HG03442 (cell line): ENCODE measurements at regions not wholly inside any gene's neighbourhood (a gene's known extent, or its start where the extent isn't known, plus 50 kb on each side); places are given as distances from the start of the nearest gene placed in this dataset.
"Not testable (repeated sequence)": the region's sequence is repeated elsewhere in the genome, so short reads cannot be mapped to it uniquely, and the experiment has no call there.

Source experiments
- ATAC-seq: cut with Tn5 transposase; IDR thresholded peaks from one replicate; pipeline ENCODE4 v1.9.1; 2021; ENCODE audit warnings: mild to moderate bottlenecking, moderate library complexity; ENCODE audit not compliant: unreplicated experiment

DNA sequence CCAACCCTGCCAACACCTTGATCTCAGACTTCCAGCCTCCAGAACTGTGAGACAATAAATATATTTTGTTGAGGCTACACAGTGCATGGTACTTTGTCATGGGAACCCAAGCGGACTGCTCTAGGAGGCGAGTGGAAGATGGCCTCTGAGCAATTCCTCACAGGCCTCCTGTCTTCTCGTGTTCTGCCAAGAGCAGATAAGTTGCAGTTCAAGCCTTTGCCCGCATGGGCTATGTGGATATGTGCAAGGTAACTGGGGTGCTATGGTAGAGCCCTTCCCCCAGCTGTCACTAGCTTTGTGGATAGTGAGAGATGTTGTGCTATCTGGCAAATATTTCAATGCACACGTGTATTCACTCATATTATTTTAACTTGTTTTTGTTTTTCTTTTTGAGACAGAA is 156.0 kb upstream of the BCOR start:
- ATAC-seq = no peak

DNA sequence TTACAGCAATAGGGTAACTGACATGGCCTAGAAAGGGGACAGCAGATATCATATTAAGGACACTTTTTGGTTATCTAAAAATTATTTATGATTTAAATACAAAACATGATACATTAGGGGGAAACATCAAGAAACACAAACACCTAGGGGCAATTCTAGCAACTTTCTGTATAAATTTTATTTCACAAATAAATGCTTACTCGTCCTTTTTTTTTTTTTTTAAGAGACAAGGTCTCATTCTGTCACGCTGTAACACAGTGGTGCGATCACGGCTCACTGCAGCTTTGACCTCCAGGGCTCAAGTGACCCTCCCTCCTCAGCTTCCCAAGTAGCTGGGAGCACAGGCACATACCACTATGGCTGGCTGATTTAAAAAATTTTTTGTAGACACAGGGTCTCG is 151.8 kb upstream of the BCOR start:
- ATAC-seq = no peak

DNA sequence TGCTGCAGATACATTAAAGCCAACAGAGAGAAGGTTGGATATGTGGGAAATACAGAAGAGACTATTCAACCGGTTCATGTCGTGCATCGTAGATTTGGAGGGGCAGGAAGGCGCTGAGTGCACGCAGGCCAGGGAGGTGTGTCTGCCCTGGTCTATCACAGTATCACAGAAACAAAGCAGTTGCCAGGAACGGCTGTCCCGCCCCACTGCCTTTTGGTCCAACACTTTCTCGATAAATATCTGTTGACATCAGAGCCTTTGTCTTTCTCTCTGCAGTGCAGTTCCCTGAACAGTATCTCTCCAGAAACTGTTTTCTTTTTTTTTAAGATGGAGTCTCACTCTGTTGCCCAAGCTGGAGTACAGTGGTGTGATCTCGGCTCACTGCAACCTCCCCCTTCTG is 151.1 kb upstream of the BCOR start:
- no peak for ATAC-seq

DNA sequence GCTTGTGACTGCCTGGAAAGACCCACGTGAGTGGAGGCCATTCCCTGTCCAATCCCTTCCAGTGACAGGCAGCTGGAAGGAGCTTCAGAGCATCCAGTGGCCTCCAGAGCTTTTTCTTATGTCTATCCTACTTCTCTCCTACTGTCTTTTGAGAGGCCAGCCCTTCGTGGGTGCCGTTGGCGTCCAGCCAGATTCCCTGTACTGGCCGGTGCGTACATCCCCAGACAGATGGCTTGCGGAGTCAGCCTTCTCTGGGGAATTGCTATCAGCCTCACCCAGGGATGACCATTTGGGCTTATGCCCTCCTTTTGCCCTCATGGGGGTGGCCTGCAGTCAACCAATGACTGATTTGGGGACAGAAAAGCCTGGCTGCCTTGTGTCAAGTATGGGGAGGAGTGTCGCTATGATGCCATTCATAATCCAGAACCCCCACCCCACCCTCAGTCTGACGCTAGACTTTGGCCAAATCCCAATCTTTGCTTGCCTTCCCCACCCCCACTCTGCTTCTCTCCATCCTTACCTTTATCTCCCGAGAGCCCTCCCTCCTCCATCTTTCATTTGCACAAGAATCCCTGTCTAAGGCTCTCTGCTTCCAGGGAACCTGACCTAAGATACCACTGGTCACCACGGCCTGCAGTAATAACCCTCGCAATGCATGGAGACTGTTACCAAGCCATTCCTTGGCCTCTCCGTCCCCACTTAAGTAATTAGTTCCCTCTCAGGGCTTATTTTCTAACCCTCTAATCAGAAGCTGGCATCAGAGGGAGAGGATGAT is 150.3 kb upstream of the BCOR start:
- ATAC-seq = no peak

DNA sequence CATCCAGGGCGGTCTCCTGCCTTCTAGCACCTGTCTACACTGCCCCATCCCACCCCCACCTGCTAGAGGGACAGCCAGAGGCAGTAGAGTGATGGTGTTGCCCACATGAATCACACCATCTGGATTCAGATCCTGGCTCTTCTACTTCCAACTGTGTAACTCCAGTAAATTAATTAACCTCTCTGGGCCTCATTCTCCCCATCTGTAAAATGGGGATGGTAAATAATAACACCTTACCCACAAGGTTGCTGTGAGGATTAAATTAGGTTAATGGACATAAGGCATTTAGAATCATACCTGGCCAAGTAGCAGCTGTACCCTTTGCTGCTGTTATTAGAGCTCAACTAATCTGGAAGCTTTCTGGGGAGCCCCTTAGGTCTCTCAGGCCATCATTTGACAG is 149.6 kb upstream of the BCOR start:
- no peak for ATAC-seq

DNA sequence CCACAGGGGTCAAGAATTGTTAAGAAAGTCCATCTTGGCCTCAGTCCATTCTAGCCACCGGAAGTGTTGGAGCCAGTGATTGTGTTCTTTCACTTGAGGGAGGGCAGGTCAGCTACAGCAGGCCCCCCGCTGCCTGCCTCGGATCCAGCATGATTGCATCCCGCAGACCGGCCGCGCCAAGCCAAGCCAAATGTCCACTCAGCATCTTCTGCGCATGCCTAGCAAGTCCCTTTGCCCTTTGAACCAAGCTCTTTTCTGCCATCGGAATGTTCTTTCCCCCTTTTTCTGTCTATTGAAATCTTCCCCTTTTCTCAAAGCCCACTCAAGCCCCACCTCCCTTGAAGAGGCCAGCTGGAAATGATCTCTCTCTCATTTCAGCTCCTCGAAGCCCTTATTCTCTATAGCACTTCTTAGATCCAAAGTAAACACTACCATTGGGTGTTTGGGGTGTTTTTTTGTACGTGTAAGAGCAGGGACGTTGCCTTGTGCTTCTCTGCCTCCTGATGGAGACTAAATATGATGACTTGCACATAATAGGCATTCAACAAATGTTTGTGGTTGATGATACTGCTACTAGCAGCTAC is 147.8 kb upstream of the BCOR start:
- no peak for ATAC-seq

DNA sequence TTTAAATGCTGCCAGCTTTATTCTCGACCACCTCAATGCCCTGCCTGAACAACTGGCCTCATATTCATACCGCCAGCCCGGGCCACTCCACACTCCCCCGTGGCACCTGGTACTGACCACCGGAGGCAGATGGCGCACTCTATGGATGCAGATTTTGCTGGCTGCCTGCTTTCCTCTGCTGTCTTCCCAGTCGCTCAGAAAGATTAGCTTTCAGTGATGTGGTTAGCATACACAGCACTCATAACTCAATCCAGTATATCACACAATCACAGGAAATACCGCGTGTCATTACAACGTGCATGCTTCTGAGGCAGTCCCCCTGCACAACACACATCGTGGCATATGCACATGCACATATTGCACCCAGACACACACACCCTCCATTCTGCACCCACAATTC is 147.2 kb upstream of the BCOR start:
- ATAC-seq = no peak

DNA sequence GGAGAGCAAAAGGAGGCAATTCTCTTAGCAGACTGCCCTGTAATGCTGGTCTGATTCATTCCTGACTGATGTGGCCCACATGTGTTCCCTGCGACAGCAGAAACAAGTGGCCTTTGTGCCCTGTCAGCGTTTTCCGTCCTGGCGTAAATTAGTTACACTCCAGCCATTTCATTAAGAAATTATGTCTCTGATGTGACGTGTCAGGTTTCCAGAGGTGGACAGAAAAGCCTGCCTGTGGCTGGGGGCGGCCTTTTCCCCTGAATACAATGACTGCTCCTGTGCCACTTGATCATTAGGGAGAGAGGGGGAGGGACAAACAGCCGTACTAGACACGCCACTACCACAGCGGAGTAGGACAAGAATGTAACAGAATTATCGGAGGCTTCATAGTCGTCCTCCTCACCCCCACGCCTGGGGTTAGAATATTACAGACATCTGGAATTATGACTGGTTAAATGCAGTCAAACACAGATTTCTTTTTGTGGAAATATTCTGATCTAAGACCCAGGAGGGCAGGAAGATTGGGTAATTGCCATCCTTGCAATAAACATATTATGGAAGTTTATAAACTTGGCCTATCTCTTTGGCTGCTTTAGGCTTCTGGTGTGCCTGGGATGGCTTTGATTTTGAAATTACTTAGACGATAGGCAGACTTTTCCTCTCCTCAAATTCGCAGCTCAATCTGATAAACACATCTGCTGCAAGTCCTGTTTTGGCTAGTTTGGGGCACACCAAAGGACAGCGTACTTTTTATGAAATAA is 146.2 kb upstream of the BCOR start:
- no peak for ATAC-seq

DNA sequence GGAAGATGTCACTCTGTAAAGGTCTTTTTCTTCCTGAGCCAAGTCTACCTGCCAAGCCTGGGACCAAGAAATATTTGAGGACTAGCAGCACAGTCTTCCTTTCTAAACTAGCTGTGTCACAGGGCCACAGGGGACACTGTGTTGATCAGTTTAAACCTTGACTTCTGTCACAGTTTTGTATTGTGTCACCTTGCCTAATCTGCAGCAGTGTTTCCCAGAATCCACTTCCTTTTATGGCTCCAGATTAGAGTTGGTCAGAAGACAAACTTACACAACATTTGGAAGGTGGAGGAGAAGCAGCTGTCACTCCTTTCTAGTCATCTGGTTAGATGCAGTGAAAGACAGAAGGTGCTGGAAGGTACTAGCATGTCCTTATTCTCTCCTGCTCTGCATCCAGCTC is 143.1 kb upstream of the BCOR start:
- no peak for ATAC-seq

DNA sequence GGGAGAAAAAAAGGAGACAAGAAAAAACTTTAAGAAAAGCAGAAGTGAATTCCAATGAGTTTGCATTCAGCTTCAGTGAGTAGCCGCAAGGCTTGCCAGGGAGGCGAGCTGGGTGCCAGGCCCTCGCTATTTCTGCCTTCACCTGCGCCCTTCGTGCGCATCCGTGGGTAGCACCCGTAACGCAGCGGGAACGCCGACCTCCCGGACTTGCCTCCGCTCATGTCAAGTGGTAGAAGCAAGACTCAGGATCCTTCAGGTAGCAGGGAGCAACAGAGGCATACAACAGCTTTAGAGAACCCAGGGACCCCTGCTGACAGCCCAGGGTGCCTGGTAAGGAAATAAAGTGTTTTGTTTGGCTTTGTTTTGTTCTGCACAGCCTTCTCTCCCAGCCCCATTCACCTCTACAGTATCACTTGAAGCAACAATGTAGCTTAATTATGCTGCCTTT is 140.0 kb upstream of the BCOR start:
- ATAC-seq = no peak

DNA sequence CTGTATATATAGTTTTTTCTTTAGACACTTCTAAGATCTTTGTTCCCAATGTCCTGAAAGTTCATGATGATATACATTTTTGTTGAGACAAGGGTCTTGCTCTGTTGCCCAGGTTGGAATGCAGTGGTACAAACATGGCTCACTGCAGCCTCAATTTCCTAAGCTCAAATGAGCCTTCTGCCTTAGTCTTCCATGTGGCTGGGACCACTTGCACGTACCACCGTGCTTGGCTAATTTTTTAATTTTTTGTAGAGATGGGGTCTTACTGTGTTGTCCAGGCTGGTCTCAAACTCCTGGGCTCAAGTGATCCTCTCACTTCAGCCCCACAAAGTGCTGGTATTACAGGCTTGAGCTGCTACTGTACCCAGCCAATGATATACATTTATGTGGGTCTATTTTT is 132.9 kb upstream of the BCOR start:
- no peak for ATAC-seq

DNA sequence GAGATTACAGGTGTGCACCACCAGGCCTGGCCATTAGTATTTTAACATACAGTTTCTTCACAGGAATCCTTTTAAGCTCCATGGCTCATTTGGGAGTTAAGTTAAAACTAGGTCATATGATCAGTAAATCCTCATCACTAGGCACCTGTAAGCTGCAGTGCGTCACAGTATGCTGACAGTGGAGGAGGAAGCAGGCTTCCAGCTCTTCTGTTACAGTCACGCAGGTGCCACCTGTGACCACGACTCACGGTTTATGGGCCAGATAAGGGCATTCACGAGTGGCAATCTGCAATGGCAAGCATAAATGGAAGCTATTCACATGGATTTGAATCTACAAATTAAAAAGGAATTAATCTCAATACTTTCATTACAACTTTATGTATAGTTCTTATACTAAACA is 129.4 kb upstream of the BCOR start:
- no peak for ATAC-seq

DNA sequence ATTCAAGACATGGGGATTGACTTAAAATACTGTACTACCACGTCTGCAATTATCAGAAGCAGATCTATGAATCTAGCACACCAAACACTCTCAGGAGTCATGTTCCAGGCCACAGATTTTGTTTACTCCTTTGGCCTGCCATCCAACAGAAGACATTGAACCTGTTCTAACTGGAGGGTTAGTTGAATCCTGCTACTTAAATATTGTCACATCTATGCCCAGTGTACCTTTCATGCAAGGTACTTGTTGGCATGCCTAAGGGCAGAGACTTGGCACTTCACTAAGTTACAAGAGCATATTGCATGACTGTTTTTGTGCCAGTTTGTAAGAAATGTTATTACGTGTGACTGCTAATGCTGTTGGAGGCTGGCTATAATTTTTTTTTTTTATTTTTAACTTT is 126.9 kb upstream of the BCOR start:
- no peak for ATAC-seq

DNA sequence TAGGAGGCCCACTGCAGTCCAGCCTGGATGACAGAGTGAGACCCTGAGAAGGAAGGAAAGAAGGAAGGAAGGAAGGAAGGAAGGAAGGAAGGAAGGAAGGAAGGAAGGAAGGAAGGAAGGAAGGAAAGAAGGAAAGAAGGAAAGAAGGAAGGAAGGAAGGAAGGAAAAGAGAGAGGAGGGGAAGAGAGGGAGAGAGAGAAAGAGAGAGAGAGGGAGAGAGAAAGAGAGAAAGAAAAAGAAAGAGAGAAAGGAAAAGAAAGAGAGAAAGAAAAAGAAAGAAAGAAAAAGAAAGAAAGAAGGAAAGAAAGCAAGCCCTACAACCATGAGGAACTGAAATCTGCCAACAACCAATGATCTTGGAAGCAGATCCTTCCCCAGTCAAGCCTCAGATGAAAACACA is 124.9 kb upstream of the BCOR start:
- ATAC-seq = not testable (repeated sequence)

DNA sequence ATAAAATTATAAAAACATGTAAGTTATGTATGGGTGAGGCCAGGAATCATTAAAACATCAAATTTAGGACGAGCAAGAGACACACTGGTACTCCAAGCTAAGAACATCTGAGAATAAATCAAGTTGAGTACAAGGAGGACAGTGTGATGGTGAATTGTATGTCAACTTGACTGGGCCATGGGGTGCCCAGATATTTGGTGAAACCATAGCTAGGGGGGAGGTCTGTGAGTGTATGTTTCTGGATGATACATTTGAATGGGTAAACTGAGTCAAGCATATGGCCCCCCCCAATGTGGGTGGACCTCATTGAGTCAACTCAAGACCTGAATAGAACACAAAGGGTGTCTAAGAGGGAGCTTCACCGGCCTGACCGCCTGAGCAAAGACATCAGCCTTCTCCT is 115.3 kb upstream of the BCOR start:
- no peak for ATAC-seq

DNA sequence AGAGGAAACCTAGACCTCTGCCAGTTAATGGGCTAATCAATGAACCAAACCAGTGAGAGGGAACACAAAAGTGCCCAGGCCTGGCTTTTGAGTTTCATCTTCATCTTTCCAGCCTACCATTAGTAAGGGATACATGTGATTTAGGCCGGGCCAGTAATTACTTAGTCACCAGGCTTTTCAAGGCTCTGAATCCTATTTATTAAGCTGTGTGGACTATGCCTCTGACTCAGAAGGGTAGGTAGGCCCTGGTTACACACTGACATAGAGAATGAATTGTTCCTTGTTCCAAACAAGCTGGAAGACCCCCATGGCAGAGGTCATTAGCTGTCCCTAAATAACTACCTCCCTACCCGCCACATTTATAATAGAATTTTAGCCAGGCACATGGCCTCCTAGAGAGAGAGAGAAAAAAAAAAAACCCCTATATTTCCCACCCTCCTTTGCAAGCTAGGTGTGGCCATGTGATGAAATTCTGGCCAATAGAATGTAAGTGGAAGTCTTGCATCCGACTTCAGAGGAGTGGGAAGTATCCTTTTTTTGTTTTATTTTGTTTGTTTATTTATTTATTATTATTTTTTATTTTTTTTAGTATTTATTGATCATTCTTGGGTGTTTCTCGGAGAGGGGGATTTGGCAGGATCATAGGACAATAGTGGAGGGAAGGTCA is 112.3 kb upstream of the BCOR start:
- ATAC-seq = no peak

DNA sequence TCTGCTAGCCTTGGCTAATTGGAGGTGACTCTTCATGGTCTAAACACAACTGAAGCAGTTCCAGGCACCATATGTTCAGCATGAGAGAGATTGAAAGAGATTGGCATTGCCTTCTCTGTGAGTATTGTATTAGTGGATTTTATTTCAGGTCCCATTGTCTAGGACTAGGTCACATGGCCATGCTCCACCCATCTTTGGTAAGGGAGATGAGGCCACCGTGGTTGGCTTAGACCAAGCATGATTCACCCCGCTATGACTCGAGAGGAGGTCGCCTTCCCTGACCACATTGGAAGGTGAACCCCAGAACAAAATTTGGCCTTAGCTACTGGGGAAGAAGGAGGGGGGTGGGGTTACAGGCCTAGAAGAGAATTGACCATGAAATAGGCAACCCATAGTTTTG is 109.9 kb upstream of the BCOR start:
- no peak for ATAC-seq

DNA sequence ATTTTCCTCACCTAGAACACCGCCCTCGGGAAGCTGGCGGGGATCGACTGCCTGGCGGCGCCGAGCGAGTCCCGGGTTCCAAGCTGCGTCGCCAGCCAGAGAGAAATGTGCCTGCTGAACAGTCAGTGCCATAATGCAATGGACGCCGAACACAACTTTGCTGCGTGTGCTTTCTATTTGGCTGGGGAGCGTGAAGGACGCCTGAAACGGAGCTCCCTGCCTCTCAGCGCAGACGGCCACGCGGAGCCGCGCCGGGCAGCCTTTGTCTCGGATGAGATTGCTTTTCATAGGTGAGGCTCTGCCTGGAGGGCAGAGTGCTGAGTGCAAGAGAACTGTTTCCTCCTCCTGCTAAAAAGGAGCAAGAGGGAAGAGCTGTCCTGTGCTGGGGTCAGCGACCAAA is 107.7 kb upstream of the BCOR start:
- ATAC-seq = no peak

DNA sequence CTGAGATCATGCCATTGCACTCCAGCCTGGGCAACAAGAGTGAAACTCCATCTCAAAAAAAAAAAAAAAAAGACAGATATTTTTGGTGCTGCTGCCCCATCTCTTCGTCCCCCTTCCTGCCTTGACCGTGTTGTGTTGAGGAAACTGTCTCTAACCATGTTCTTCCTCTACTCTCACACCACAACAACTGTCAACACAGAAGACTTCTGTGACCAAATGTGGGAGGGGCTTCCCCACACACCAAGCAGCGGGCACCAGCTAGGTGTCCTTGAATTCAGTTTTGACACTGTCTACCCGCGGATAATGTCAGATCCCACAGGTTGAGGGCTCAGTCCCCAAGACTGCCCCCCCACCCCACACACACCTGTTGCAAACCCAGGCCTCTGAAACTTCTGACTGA is 104.7 kb upstream of the BCOR start:
- no peak for ATAC-seq

DNA sequence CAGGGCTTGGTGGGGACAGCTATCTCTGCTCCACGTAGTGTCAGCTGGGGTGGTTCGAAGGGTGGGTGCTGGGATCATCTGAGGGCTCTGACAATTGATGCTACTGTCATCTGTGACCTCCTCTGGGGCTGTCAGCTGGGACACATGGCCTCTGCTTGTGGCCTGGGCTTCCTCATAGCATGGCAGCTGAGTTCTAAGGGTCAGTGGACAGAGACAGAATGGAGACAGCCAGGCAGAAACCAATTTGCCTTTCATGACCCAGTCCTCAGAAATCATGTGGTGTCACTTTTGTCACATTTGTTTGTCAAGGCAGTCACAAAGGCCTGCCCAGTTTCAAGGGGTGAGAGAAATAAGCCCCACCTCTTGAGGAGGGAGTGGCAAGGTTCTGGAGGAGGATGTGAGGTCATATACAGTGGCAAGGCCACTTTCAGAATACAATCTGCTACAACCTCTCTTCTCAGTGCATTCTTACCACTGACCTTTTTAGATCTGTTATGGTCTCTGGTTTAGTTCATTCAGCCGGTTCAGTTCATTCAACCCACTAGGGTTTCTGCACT is 103.6 kb upstream of the BCOR start:
- peak; percentile 90 for ATAC-seq

DNA sequence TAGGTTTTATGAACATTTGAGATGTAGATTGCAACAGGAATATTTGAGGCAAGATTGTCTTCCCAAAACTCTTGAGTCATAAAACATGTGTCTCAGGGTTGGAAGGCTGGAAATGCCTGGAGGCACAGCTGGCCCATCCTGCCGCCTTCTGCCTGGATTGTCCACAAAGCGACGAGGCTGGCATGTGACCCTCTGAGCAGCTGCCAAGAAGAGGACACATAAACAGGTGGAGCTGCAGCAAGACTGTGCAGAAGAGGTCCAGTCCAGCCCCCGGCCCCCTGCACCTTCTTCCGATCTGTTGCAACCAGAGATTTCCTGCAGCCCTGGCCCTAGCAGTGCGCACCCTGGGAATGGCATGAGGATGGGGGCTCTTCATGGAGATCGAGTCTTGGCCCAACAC is 101.9 kb upstream of the BCOR start:
- ATAC-seq = no peak
